GM23338 (cell line): ENCODE measurements at regions not wholly inside any gene's neighbourhood (a gene's known extent, or its start where the extent isn't known, plus 50 kb on each side); places are given as distances from the start of the nearest gene placed in this dataset.

Source experiments
- ATAC-seq: fragments of 200-7000 bp; cut with Tn5 transposase; 3 replicates; pipeline ENCODE4 v1.9.1; 2020
- DNase-seq: peaks from one replicate; pipeline ENCODE4 v3.0.0-alpha.2; 2015; ENCODE audit warnings: low spot score
- H2AFZ ChIP-seq: fragments of 200-600 bp; sonication (generic); 2 replicates; pipeline ENCODE4 v1.8.0; 2016; ENCODE audit warnings: antibody characterized with exemption, mild to moderate bottlenecking, moderate library complexity
- H3F3A ChIP-seq: fragments of 200-600 bp; sonication (generic); replicated peaks from 2 replicates; pipeline ENCODE4 v1.8.0; 2017; ENCODE audit warnings: antibody characterized with exemption, mixed run types, low read depth
- H3K27ac ChIP-seq: fragments of 200-600 bp; sonication (generic); 2 replicates; pipeline ENCODE4 v1.6.1; 2016; ENCODE audit warnings: low read depth
- H3K27me3 ChIP-seq: fragments of 200-600 bp; sonication (generic); 2 replicates; pipeline ENCODE4 v1.8.0; 2016; ENCODE audit warnings: mild to moderate bottlenecking, mixed run types, moderate library complexity; ENCODE audit not compliant: insufficient read depth
- H3K36me3 ChIP-seq: fragments of 200-600 bp; sonication (generic); 2 replicates; pipeline ENCODE4 v1.8.0; 2016; ENCODE audit warnings: mild to moderate bottlenecking; ENCODE audit not compliant: insufficient read depth
- H3K4me1 ChIP-seq: fragments of 200-600 bp; sonication (generic); 2 replicates; pipeline ENCODE4 v1.8.0; 2016; ENCODE audit warnings: mild to moderate bottlenecking, moderate library complexity; ENCODE audit not compliant: insufficient read depth
- H3K4me2 ChIP-seq: fragments of 200-600 bp; sonication (generic); 2 replicates; pipeline ENCODE4 v1.7.1; 2017; ENCODE audit warnings: mixed run types
- H3K4me3 ChIP-seq: fragments of 200-600 bp; sonication (generic); 2 replicates; pipeline ENCODE4 v1.6.1; 2016; ENCODE audit warnings: mixed run types
- H3K79me2 ChIP-seq: fragments of 200-600 bp; sonication (generic); replicated peaks from 2 replicates; pipeline ENCODE4 v1.8.0; 2017; ENCODE audit warnings: mild to moderate bottlenecking; ENCODE audit not compliant: insufficient read depth
- H3K9me2 ChIP-seq: fragments of 200-600 bp; sonication (generic); 2 replicates; pipeline ENCODE4 v1.8.0; 2017; ENCODE audit not compliant: insufficient read depth
- H4K20me1 ChIP-seq: fragments of 200-600 bp; sonication (generic); replicated peaks from 2 replicates; pipeline ENCODE4 v1.8.0; 2017; ENCODE audit warnings: mild to moderate bottlenecking; ENCODE audit not compliant: insufficient read depth
- H3K27ac Mint-ChIP-seq: 2 replicates; pipeline ENCODE4 v1.8.0; 2020; ENCODE audit warnings: inconsistent platforms, mild to moderate bottlenecking, moderate library complexity, mixed read lengths
- H3K27me3 Mint-ChIP-seq: 3 replicates; pipeline ENCODE4 v1.8.0; 2022; ENCODE audit warnings: low read depth, mild to moderate bottlenecking, moderate library complexity, mixed read lengths, inconsistent platforms; ENCODE audit not compliant: insufficient read depth, poor library complexity
- H3K36me3 Mint-ChIP-seq: 3 replicates; pipeline ENCODE4 v1.8.0; 2021; ENCODE audit warnings: low read depth, mild to moderate bottlenecking, inconsistent platforms, moderate library complexity, mixed read lengths
- H3K4me1 Mint-ChIP-seq: 3 replicates; pipeline ENCODE4 v1.8.0; 2020; ENCODE audit warnings: mild to moderate bottlenecking, inconsistent platforms, mixed read lengths
- H3K4me3 Mint-ChIP-seq: 3 replicates; pipeline ENCODE4 v1.8.0; 2021; ENCODE audit warnings: moderate library complexity, mild to moderate bottlenecking, inconsistent platforms, mixed read lengths
- H3K9me3 Mint-ChIP-seq: 3 replicates; pipeline ENCODE4 v1.8.0; 2020; ENCODE audit warnings: moderate library complexity, mild to moderate bottlenecking, inconsistent platforms, mixed read lengths
- EZH2 ChIP-seq: fragments of 200-600 bp; sonication (generic); IDR thresholded peaks from one replicate; pipeline ENCODE4 v1.8.0; 2017; ENCODE audit warnings: antibody characterized with exemption, mild to moderate bottlenecking, low read depth; ENCODE audit not compliant: unreplicated experiment
- TF ChIP-seq, protein P1 (sequence below), 2 experiments: fragments of 200-600 bp in 1 of 2; sonication (generic) in 1 of 2; conservative IDR thresholded peaks; 2 replicates each; pipeline versions ENCODE4 v1.5.1 to v1.6.1; 2016 to 2017; ENCODE audit warnings: antibody characterized with exemption in 2 of 2, low read depth in 2 of 2, mild to moderate bottlenecking in 2 of 2, moderate library complexity in 1 of 2
- TF ChIP-seq, protein P2 (sequence below): IDR thresholded peaks from one replicate; pipeline ENCODE4 v1.6.1; 2018; ENCODE audit warnings: antibody characterized with exemption; ENCODE audit not compliant: unreplicated experiment
- TF ChIP-seq, protein P3 (sequence below): fragments of 250-450 bp; sonication (Bioruptor Pico); IDR thresholded peaks from 2 replicates; pipeline ENCODE4 v1.5.0; 2020; ENCODE audit warnings: mild to moderate bottlenecking, moderate library complexity
- TF ChIP-seq, protein P4 (sequence below): IDR thresholded peaks from 2 replicates; pipeline ENCODE4 v1.6.1; 2016; ENCODE audit warnings: antibody characterized with exemption

DNA sequence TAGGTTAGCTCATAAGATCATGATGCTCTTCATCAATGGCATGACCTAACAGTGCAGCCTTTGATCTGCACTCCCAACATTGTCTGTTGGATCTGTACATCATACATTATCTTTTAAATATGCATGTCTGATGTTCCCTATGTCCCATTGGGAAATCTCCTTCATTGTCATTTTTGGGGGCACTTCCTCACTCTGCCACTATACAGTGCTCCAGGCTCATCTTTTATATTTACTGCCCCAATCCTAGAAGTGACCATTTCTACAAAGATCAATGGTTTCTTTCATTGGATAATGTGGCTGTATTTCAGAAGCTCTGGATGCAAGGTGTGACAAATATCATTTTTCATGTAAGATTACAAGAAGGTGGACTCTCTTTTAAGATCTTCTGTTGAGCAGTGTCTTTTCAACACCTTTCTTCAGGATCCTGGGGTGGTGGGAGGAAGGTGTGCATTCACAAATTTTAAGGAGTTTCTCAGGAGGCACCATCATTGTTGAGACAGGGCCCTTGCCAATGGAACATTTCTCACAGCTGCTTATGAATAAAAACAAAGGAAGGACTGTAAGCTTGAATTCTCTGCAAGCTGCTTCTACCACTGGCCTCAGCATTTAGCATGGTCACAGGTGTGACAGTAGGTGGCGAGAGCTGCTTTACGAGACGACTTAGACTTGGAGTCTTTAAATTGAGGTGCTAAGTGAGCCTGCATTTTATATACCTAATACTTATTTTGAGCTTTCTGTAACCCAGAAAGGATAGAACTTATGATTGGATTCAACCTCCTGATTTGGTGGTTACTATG is 403.0 kb downstream of the LMO7 start:
- H3K9me3 Mint-ChIP-seq, result no peaks in the 10 kb centered on the region
- peaks cover 6% of the 10 kb centered on the region; the same call in 2 of the 3 replicates for H3K4me1 Mint-ChIP-seq
- no peak overlapping the region for H3K4me3 ChIP-seq
- peak overlapping the region; percentile 2; the same call in 1 of the 2 replicates for H2AFZ ChIP-seq
- H3K36me3 Mint-ChIP-seq, result no peaks in the 10 kb centered on the region
- TF ChIP-seq, protein P1, sequence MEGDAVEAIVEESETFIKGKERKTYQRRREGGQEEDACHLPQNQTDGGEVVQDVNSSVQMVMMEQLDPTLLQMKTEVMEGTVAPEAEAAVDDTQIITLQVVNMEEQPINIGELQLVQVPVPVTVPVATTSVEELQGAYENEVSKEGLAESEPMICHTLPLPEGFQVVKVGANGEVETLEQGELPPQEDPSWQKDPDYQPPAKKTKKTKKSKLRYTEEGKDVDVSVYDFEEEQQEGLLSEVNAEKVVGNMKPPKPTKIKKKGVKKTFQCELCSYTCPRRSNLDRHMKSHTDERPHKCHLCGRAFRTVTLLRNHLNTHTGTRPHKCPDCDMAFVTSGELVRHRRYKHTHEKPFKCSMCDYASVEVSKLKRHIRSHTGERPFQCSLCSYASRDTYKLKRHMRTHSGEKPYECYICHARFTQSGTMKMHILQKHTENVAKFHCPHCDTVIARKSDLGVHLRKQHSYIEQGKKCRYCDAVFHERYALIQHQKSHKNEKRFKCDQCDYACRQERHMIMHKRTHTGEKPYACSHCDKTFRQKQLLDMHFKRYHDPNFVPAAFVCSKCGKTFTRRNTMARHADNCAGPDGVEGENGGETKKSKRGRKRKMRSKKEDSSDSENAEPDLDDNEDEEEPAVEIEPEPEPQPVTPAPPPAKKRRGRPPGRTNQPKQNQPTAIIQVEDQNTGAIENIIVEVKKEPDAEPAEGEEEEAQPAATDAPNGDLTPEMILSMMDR (conservative IDR thresholded peaks at IDR 0.05; ENCODE audit: low read depth in 2 of 2), result peak; percentile 52 to 82
- no peak for TF ChIP-seq EZH2
- TF ChIP-seq, protein P2, sequence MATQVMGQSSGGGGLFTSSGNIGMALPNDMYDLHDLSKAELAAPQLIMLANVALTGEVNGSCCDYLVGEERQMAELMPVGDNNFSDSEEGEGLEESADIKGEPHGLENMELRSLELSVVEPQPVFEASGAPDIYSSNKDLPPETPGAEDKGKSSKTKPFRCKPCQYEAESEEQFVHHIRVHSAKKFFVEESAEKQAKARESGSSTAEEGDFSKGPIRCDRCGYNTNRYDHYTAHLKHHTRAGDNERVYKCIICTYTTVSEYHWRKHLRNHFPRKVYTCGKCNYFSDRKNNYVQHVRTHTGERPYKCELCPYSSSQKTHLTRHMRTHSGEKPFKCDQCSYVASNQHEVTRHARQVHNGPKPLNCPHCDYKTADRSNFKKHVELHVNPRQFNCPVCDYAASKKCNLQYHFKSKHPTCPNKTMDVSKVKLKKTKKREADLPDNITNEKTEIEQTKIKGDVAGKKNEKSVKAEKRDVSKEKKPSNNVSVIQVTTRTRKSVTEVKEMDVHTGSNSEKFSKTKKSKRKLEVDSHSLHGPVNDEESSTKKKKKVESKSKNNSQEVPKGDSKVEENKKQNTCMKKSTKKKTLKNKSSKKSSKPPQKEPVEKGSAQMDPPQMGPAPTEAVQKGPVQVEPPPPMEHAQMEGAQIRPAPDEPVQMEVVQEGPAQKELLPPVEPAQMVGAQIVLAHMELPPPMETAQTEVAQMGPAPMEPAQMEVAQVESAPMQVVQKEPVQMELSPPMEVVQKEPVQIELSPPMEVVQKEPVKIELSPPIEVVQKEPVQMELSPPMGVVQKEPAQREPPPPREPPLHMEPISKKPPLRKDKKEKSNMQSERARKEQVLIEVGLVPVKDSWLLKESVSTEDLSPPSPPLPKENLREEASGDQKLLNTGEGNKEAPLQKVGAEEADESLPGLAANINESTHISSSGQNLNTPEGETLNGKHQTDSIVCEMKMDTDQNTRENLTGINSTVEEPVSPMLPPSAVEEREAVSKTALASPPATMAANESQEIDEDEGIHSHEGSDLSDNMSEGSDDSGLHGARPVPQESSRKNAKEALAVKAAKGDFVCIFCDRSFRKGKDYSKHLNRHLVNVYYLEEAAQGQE, result no peak
- TF ChIP-seq, protein P3, sequence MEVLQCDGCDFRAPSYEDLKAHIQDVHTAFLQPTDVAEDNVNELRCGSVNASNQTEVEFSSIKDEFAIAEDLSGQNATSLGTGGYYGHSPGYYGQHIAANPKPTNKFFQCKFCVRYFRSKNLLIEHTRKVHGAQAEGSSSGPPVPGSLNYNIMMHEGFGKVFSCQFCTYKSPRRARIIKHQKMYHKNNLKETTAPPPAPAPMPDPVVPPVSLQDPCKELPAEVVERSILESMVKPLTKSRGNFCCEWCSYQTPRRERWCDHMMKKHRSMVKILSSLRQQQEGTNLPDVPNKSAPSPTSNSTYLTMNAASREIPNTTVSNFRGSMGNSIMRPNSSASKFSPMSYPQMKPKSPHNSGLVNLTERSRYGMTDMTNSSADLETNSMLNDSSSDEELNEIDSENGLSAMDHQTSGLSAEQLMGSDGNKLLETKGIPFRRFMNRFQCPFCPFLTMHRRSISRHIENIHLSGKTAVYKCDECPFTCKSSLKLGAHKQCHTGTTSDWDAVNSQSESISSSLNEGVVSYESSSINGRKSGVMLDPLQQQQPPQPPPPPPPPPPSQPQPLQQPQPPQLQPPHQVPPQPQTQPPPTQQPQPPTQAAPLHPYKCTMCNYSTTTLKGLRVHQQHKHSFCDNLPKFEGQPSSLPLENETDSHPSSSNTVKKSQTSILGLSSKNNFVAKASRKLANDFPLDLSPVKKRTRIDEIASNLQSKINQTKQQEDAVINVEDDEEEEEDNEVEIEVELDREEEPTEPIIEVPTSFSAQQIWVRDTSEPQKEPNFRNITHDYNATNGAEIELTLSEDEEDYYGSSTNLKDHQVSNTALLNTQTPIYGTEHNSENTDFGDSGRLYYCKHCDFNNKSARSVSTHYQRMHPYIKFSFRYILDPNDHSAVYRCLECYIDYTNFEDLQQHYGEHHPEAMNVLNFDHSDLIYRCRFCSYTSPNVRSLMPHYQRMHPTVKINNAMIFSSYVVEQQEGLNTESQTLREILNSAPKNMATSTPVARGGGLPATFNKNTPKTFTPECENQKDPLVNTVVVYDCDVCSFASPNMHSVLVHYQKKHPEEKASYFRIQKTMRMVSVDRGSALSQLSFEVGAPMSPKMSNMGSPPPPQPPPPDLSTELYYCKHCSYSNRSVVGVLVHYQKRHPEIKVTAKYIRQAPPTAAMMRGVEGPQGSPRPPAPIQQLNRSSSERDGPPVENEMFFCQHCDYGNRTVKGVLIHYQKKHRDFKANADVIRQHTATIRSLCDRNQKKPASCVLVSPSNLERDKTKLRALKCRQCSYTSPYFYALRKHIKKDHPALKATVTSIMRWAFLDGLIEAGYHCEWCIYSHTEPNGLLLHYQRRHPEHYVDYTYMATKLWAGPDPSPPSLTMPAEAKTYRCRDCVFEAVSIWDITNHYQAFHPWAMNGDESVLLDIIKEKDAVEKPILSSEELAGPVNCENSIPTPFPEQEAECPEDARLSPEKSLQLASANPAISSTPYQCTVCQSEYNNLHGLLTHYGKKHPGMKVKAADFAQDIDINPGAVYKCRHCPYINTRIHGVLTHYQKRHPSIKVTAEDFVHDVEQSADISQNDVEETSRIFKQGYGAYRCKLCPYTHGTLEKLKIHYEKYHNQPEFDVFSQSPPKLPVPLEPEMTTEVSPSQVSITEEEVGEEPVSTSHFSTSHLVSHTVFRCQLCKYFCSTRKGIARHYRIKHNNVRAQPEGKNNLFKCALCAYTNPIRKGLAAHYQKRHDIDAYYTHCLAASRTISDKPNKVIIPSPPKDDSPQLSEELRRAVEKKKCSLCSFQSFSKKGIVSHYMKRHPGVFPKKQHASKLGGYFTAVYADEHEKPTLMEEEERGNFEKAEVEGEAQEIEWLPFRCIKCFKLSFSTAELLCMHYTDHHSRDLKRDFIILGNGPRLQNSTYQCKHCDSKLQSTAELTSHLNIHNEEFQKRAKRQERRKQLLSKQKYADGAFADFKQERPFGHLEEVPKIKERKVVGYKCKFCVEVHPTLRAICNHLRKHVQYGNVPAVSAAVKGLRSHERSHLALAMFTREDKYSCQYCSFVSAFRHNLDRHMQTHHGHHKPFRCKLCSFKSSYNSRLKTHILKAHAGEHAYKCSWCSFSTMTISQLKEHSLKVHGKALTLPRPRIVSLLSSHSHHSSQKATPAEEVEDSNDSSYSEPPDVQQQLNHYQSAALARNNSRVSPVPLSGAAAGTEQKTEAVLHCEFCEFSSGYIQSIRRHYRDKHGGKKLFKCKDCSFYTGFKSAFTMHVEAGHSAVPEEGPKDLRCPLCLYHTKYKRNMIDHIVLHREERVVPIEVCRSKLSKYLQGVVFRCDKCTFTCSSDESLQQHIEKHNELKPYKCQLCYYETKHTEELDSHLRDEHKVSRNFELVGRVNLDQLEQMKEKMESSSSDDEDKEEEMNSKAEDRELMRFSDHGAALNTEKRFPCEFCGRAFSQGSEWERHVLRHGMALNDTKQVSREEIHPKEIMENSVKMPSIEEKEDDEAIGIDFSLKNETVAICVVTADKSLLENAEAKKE, result peak; percentile 65; the same call in 1 of the 2 replicates
- TF ChIP-seq, protein P4, sequence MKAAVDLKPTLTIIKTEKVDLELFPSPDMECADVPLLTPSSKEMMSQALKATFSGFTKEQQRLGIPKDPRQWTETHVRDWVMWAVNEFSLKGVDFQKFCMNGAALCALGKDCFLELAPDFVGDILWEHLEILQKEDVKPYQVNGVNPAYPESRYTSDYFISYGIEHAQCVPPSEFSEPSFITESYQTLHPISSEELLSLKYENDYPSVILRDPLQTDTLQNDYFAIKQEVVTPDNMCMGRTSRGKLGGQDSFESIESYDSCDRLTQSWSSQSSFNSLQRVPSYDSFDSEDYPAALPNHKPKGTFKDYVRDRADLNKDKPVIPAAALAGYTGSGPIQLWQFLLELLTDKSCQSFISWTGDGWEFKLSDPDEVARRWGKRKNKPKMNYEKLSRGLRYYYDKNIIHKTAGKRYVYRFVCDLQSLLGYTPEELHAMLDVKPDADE, result no peak
- no peaks in the 10 kb centered on the region for H4K20me1 ChIP-seq
- peak; percentile 72 for DNase-seq
- H3K9me2 ChIP-seq, result no peaks in the 10 kb centered on the region
- H3K4me3 Mint-ChIP-seq, result no peak overlapping the region
- no peaks in the 10 kb centered on the region; the same call in 1 of the 2 replicates for H3K4me1 ChIP-seq
- no peaks in the 10 kb centered on the region for H3K79me2 ChIP-seq
- peak overlapping the region; percentile 81; the same call in 1 of the 2 replicates for H3K27ac Mint-ChIP-seq
- no peaks in the 10 kb centered on the region for H3F3A ChIP-seq
- H3K27me3 ChIP-seq, result no peaks in the 10 kb centered on the region
- H3K36me3 ChIP-seq, result no peaks in the 10 kb centered on the region
- peak; percentile 89 for ATAC-seq
- H3K27ac ChIP-seq, result no peak overlapping the region
- no peak overlapping the region for H3K4me2 ChIP-seq
- no peaks in the 10 kb centered on the region for H3K27me3 Mint-ChIP-seq
